ENCODE measurements at regions not wholly inside any gene's neighbourhood (a gene's known extent, or its start where the extent isn't known, plus 50 kb on each side); places are given as distances from the start of the nearest gene placed in this dataset.

GRCh38 chr4:12588582-12588981 is 895.6 kb downstream of the RAB28 start:
- no peak overlapping the region for H3K9ac ChIP-seq (ENCODE audit: low read depth, low read length)
- H4K8ac ChIP-seq (ENCODE audit: low read depth in 2 of 2, low read length in 2 of 2) = no peak overlapping the region
- H3K36me3 ChIP-seq (ENCODE audit: control insufficient read depth, insufficient read depth, low read length) = no peaks in the 10 kb centered on the region
- H2AK5ac ChIP-seq (ENCODE audit: low read depth, low read length) = no peak overlapping the region
- H2BK20ac ChIP-seq (ENCODE audit: low read depth, low read length) = no peak overlapping the region
- H4K91ac ChIP-seq (ENCODE audit: insufficient read depth, low read depth, low read length) = no peak overlapping the region
- no peak overlapping the region for H2AK9ac ChIP-seq (replicated peaks; ENCODE audit: low read depth, low read length, poor library complexity)
- H3K9me3 ChIP-seq (ENCODE audit: control insufficient read depth, insufficient read depth, low read length) = peaks cover 2% of the 10 kb centered on the region; the same call in 1 of the 2 replicates
- no peaks in the 10 kb centered on the region for H4K20me1 ChIP-seq (ENCODE audit: insufficient read depth, low read length)
- no peak overlapping the region for H3K14ac ChIP-seq (replicated peaks; ENCODE audit: low read depth, low read length)
- H3K4me1 ChIP-seq (ENCODE audit: control insufficient read depth, insufficient read depth, low read length) = no peaks in the 10 kb centered on the region
- H2BK15ac ChIP-seq (ENCODE audit: low read depth, low read length) = no peak overlapping the region
- in situ Hi-C loops (cut with MboI; ENCODE audit: low sequenced_read_pairs) (no loop called here), dilution Hi-C loops (cut with HindIII; ENCODE audit: low sequenced_read_pairs, unreplicated experiment) (no loop called here), intact Hi-C loops (cut with micrococcal nuclease) (no loop called here)
- H3K79me1 ChIP-seq (ENCODE audit: low read depth in 1 of 2, low read length in 2 of 2) = no peaks in the 10 kb centered on the region
- H4K5ac ChIP-seq (ENCODE audit: low read depth, low read length) = no peak overlapping the region
- no peak overlapping the region for H3K56ac ChIP-seq (ENCODE audit: extremely low read depth, insufficient read depth, low read length)
- H3K27me3 ChIP-seq (ENCODE audit: control insufficient read depth, insufficient read depth, low read length) = no peaks in the 10 kb centered on the region
- H3K27ac ChIP-seq (ENCODE audit: insufficient read depth, low read length) = no peak overlapping the region
- no peak overlapping the region for H2AFZ ChIP-seq (replicated peaks; ENCODE audit: low read length, poor library complexity)
- H3K4me2 ChIP-seq (ENCODE audit: low read depth, low read length) = no peak overlapping the region
- no peak overlapping the region for H3K18ac ChIP-seq (ENCODE audit: low read depth, low read length)
- no peak for ATAC-seq (ENCODE audit: low read depth)
- no peak overlapping the region for H2BK120ac ChIP-seq (ENCODE audit: low read depth, low read length)
- CTCF ChIA-PET = no interaction called here
- no peak overlapping the region for H2BK5ac ChIP-seq (ENCODE audit: low read depth, low read length, poor library complexity, severe bottlenecking)
- H3K4ac ChIP-seq (ENCODE audit: low read depth, low read length) = no peak overlapping the region
- H3K23ac ChIP-seq (ENCODE audit: low read depth, low read length) = no peak overlapping the region
- no peak for DNase-seq
- H3K4me3 ChIP-seq (ENCODE audit: insufficient read depth, low read depth, low read length) = no peak overlapping the region
- no TSS peak for BruUV-seq (replicated peaks)
- H3K9me1 ChIP-seq (ENCODE audit: insufficient read depth, low read length) = no peaks in the 10 kb centered on the region
- POLR2A ChIA-PET (ENCODE audit: unreplicated experiment) = no interaction called here
- TF ChIP-seq POLR2A (IDR thresholded peaks at IDR 0.05; ENCODE audit: low read depth, low read length) (no peak), CEBPB (IDR thresholded peaks at IDR 0.05; ENCODE audit: low read depth, low read length) (no peak)
